H1 (cell line): ENCODE measurements at regions not wholly inside any gene's neighbourhood (a gene's known extent, or its start where the extent isn't known, plus 50 kb on each side); places are given as distances from the start of the nearest gene placed in this dataset.
"Not testable (repeated sequence)": the region's sequence is repeated elsewhere in the genome, so short reads cannot be mapped to it uniquely, and the experiment has no call there.

Experiments used
- CTCF ChIA-PET: fragments of 300-600 bp; sonication (Branson Sonifier 250); formaldehyde crosslinking; loops from one replicate; lab custom pipeline; 2021; ENCODE audit not compliant: partially characterized antibody; lab: Charles Lee
- POLR2A ChIA-PET: fragments of 300-600 bp; sonication (Branson Sonifier 250); formaldehyde crosslinking; loops from one replicate; lab custom pipeline; 2021; ENCODE audit warnings: inconsistent platforms; ENCODE audit not compliant: partially characterized antibody; lab: Charles Lee
- DNase-seq, 2 experiments: peaks; one replicate each; pipeline versions ENCODE4 v3.0.0 to v3.0.0-alpha.2; 2010 to 2022; ENCODE audit warnings: low spot score in 2 of 2, low read depth in 1 of 2, mixed read lengths in 1 of 2
- FAIRE-seq: peaks from 2 replicates; lab custom pipeline; 2011; peaks lifted over from hg19 to GRCh38; lab: Jason Lieb, UNC
- H2AFZ ChIP-seq: 2 replicates; pipeline ENCODE4 v1.8.1; 2012; ENCODE audit warnings: low read length, inconsistent platforms
- H2AK5ac ChIP-seq: 2 replicates; pipeline ENCODE4 v1.6.1; 2013; ENCODE audit warnings: low read depth, low read length
- H2BK120ac ChIP-seq: replicated peaks from 2 replicates; pipeline ENCODE3; 2013; ENCODE audit warnings: low read depth, low read length, inconsistent platforms
- H2BK12ac ChIP-seq: 2 replicates; pipeline ENCODE4 v1.6.1; 2013; ENCODE audit warnings: low read depth, low read length
- H2BK15ac ChIP-seq: 2 replicates; pipeline ENCODE4 v1.6.1; 2013; ENCODE audit warnings: low read length
- H2BK20ac ChIP-seq: 2 replicates; pipeline ENCODE4 v1.6.1; 2013; ENCODE audit warnings: low read length
- H2BK5ac ChIP-seq: 2 replicates; pipeline ENCODE4 v1.6.1; 2013; ENCODE audit warnings: low read depth, low read length
- H3K14ac ChIP-seq: 2 replicates; pipeline ENCODE4 v1.6.1; 2013; ENCODE audit warnings: inconsistent platforms; ENCODE audit not compliant: insufficient read length
- H3K18ac ChIP-seq: 2 replicates; pipeline ENCODE4 v1.6.1; 2013; ENCODE audit warnings: low read length; ENCODE audit errors: extremely low read depth
- H3K23ac ChIP-seq: 2 replicates; pipeline ENCODE4 v1.6.1; 2013; ENCODE audit warnings: inconsistent platforms; ENCODE audit not compliant: insufficient read length
- H3K23me2 ChIP-seq: 2 replicates; pipeline ENCODE4 v1.6.1; 2013; ENCODE audit warnings: low read depth, low read length
- H3K27ac ChIP-seq: 2 replicates; pipeline ENCODE4 v1.6.1; 2011; ENCODE audit warnings: low read depth, low read length, inconsistent platforms
- H3K27me3 ChIP-seq, 4 experiments: replicated peaks in 1 of 4; 1 replicate in 1 of 4; 2 replicates in 3 of 4; pipeline versions ENCODE4 v1.6.1 to v1.8.1; 2011 to 2013; ENCODE audit warnings: low read length in 3 of 4, mild to moderate bottlenecking in 3 of 4, inconsistent platforms in 2 of 4, mixed read lengths in 2 of 4, moderate library complexity in 1 of 4; ENCODE audit not compliant: control insufficient read depth in 3 of 4, insufficient read depth in 3 of 4; ENCODE audit errors: extremely low read depth in 1 of 4
- H3K36me3 ChIP-seq, 4 experiments: 2 replicates each; pipeline versions ENCODE4 v1.6.1 to v1.8.1; 2011 to 2013; ENCODE audit warnings: mild to moderate bottlenecking in 4 of 4, low read length in 3 of 4, moderate library complexity in 2 of 4, control low read depth in 1 of 4, inconsistent platforms in 1 of 4; ENCODE audit not compliant: insufficient read depth in 4 of 4, control insufficient read depth in 2 of 4
- H3K4ac ChIP-seq: replicated peaks from 2 replicates; pipeline ENCODE3; 2013; ENCODE audit warnings: low read length, low read depth, mixed read lengths, inconsistent platforms; ENCODE audit not compliant: insufficient read length
- H3K4me1 ChIP-seq, 4 experiments: replicated peaks in 1 of 4; 1 replicate in 1 of 4; 2 replicates in 3 of 4; pipeline versions ENCODE4 v1.6.1 to v1.8.1; 2011 to 2013; ENCODE audit warnings: low read length in 3 of 4, inconsistent platforms in 2 of 4, mixed read lengths in 1 of 4; ENCODE audit not compliant: insufficient read depth in 4 of 4, control insufficient read depth in 3 of 4
- H3K4me2 ChIP-seq, 2 experiments: 2 replicates each; pipeline versions ENCODE4 v1.6.1 to v1.8.1; 2011 to 2013; ENCODE audit warnings: low read depth in 2 of 2, low read length in 2 of 2, control low read depth in 1 of 2, inconsistent platforms in 1 of 2, mild to moderate bottlenecking in 1 of 2; ENCODE audit not compliant: insufficient read depth in 1 of 2
- H3K4me3 ChIP-seq, 4 experiments: fragments of 200-600, 300-600 bp in 1 of 4; sonication (generic), shearing (Covaris generic), sonication (Bioruptor Twin) in 1 of 4; 2 replicates each; pipeline versions ENCODE4 v1.5.1 to v1.8.1; 2011 to 2016; ENCODE audit warnings: low read length in 4 of 4, low read depth in 3 of 4, control low read depth in 2 of 4, inconsistent platforms in 2 of 4, mild to moderate bottlenecking in 2 of 4, mixed read lengths in 1 of 4, moderate library complexity in 1 of 4; ENCODE audit not compliant: insufficient read depth in 2 of 4; ENCODE audit errors: extremely low read depth in 1 of 4
- H3K56ac ChIP-seq: replicated peaks from 2 replicates; pipeline ENCODE3; 2013; ENCODE audit warnings: low read depth, mild to moderate bottlenecking, mixed read lengths, low read length, inconsistent platforms; ENCODE audit not compliant: insufficient read length
- H3K79me1 ChIP-seq: 2 replicates; pipeline ENCODE4 v1.6.1; 2013; ENCODE audit warnings: low read depth, low read length, control low read depth
- H3K79me2 ChIP-seq, 2 experiments: 2 replicates each; pipeline versions ENCODE4 v1.6.1 to v1.8.1; 2012 to 2013; ENCODE audit warnings: low read length in 2 of 2, mild to moderate bottlenecking in 2 of 2, inconsistent platforms in 1 of 2; ENCODE audit not compliant: insufficient read depth in 2 of 2, control insufficient read depth in 1 of 2
- H3K9ac ChIP-seq, 4 experiments: replicated peaks in 1 of 4; 1 replicate in 1 of 4; 2 replicates in 3 of 4; pipeline versions ENCODE4 v1.6.1 to v1.8.1; 2011 to 2013; ENCODE audit warnings: low read depth in 3 of 4, low read length in 3 of 4, control low read depth in 2 of 4, mild to moderate bottlenecking in 2 of 4, moderate library complexity in 2 of 4, inconsistent platforms in 1 of 4; ENCODE audit errors: extremely low read depth in 1 of 4
- H3K9me3 ChIP-seq, 2 experiments: 2 replicates each; pipeline versions ENCODE4 v1.6.1 to v1.8.1; 2012 to 2013; ENCODE audit warnings: mild to moderate bottlenecking in 2 of 2, moderate library complexity in 2 of 2, control low read depth in 1 of 2, inconsistent platforms in 1 of 2, low read depth in 1 of 2, low read length in 1 of 2, mixed read lengths in 1 of 2; ENCODE audit not compliant: insufficient read depth in 2 of 2
- H4K20me1 ChIP-seq, 2 experiments: replicated peaks in 1 of 2; 2 replicates each; pipeline versions ENCODE3 to v1.8.1; 2011 to 2013; ENCODE audit warnings: inconsistent platforms in 2 of 2, low read length in 2 of 2, mild to moderate bottlenecking in 1 of 2; ENCODE audit not compliant: insufficient read depth in 2 of 2, control insufficient read depth in 1 of 2
- H4K5ac ChIP-seq: 2 replicates; pipeline ENCODE4 v1.6.1; 2013; ENCODE audit warnings: low read length, low read depth, mixed read lengths, inconsistent platforms; ENCODE audit not compliant: insufficient read length
- H4K8ac ChIP-seq: 2 replicates; pipeline ENCODE4 v1.8.0; 2013; ENCODE audit warnings: mild to moderate bottlenecking, moderate library complexity, low read length, inconsistent platforms; ENCODE audit not compliant: insufficient read depth; ENCODE audit errors: extremely low read depth
- H4K91ac ChIP-seq: replicated peaks from 2 replicates; pipeline ENCODE3; 2013; ENCODE audit warnings: low read length, mixed read lengths, inconsistent platforms; ENCODE audit not compliant: insufficient read length
- WGBS, 2 experiments: shearing (Covaris generic) in 1 of 2; methylation state at CpG; one replicate each; pipeline versions ENCODE4 v1.1.6 to v1.1.7; 2013 to 2015; ENCODE audit warnings: low lambda C conversion rate in 2 of 2, mixed read lengths in 2 of 2, inconsistent platforms in 1 of 2, low coverage in 1 of 2, missing lambda C conversion rate in 1 of 2; ENCODE audit not compliant: insufficient replicate concordance in 2 of 2, insufficient coverage in 1 of 2, insufficient read length in 1 of 2; ENCODE audit errors: extremely low coverage in 1 of 2, missing lambda C conversion rate in 1 of 2; 5-methylcytosine and 5-hydroxymethylcytosine counted together

DNA sequence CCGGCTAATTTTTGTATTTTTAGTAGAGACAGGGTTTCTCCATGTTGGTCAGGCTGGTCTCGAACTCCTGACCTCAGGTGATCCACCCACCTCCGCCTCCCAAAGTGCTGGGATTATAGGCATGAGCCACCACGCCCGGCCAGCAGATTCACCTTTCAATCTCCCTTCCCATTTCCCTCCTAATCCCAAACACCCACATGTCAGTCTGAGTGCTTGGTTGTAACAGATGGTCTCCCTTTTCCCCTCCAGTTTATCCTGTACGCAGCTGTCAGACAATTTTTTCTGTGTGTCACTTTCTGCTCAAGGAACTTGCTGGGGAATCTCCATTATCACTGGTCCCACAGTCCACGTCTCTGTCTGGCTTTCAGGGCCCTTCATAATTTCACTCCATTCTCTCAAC, 64.9 kb upstream of the COX20 start:
- H3K36me3 ChIP-seq, H2BK20ac ChIP-seq, H2BK5ac ChIP-seq, H3K27me3 ChIP-seq, H3K18ac ChIP-seq, H3K9ac ChIP-seq, H4K20me1 ChIP-seq, H4K5ac ChIP-seq, H2BK12ac ChIP-seq, H3K4ac ChIP-seq, H3K79me2 ChIP-seq, H4K8ac ChIP-seq, H3K14ac ChIP-seq, H3K9me3 ChIP-seq, CTCF ChIA-PET, H3K79me1 ChIP-seq, DNase-seq, H3K56ac ChIP-seq, H3K4me3 ChIP-seq, H3K23ac ChIP-seq, H3K4me1 ChIP-seq, H4K91ac ChIP-seq, H2BK120ac ChIP-seq, H3K4me2 ChIP-seq, H3K27ac ChIP-seq, H2BK15ac ChIP-seq, H3K23me2 ChIP-seq, FAIRE-seq, H2AK5ac ChIP-seq, H2AFZ ChIP-seq: not testable (repeated sequence)
- POLR2A ChIA-PET: interaction anchor here (1.0 kb wide), 1 partner anchor 46 kb away, joined by 3 read pairs; no protein-coding TSS in a partner anchor
- 95% methylated on average over 7 of the region's 7 CpGs; no CpG with 5 or more reads in 1 of the 2 experiments for WGBS, 2 experiments
